ENCODE measurements at regions not wholly inside any gene's neighbourhood (a gene's known extent, or its start where the extent isn't known, plus 50 kb on each side); places are given as distances from the start of the nearest gene placed in this dataset.

DNA sequence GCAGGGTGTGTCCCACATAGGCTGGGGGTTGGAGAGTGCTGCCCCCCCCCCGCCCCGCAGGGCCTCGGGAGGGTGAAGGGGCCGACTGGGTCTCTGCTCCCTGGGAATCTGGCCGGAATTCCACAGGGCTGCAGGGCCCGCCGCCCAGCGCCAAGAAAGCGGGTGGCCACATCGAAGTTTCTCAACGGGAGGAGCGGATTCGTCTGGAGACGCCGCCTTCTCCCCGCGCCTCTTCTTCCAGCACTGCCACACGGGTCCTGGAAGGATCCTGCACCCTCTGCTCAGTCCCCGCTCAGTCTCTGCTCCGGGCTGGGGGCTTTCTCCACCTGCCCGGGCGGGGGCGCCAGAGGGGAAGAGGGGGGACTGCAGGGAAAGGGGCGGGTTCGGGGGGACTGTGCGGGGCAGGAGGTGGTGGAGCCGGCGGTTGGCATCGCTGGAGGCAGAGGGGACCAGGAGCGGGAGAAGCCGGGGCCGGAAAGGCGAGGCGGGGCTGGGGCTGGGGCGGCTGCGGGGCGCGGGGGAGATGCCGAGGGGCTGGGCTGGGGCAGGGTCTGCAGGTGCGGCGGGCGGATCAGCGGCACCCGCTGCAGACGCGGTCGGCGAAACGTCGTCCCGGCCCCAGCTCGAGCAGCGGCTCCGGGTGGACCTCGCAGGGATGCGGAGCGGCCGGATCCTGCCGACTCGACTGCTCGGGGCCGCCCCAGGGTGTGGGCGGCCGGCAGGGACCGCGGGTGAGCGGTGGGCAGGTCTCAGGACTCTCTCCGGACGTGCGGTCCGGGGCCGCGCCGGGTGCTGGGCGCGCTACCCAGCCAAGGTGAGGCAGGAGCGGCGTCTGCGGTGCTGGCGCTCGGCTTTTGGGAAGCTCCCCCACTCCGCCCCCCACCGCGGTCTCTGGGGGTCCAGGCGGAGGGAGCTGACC lies 811.4 kb upstream of the TMEM132C start:
- Histone ChIP-seq H3K27ac (ENCODE audit: low read depth, low read length) (no peak overlapping the region), H3K9me3 (ENCODE audit: control insufficient read depth in 1 of 2, low read length in 2 of 2) (no peaks in the 10 kb centered on the region), H3K9ac (ENCODE audit: low read depth in 1 of 2, low read length in 2 of 2) (no peak overlapping the region), H3K27me3 (ENCODE audit: control insufficient read depth in 1 of 2, insufficient read depth in 2 of 2, low read length in 2 of 2) (peaks cover 0 to 17% of the 10 kb centered on the region in 2 donors), H3K4me1 (ENCODE audit: control insufficient read depth in 1 of 2, insufficient read depth in 2 of 2, low read length in 2 of 2) (no peaks in the 10 kb centered on the region), H3K36me3 (ENCODE audit: control insufficient read depth in 1 of 2, insufficient read depth in 2 of 2, low read length in 2 of 2) (no peaks in the 10 kb centered on the region), H3K4me3 (ENCODE audit: low read depth in 1 of 2, low read length in 2 of 2) (no peak overlapping the region)

DNA sequence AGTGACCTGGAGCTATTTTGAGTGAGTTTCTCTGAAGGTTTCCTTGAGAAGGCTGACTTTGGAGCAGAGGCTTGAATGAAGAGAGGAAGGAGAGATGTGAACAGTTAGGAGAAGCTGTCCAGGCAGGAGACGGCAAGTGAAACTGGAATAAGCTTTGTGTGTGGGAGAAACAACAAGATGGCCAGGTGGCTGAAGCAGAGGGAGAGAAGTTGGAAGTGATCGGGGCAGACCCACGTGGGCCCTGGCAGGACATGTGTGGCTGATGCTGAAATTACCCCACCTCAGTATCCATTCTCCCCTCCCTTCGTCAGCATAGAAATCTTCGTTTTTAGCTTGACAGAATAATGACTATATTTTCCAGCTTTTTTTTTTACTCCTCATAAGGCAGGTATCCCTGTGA lies 809.2 kb upstream of the TMEM132C start:
- Histone ChIP-seq H3K9ac (ENCODE audit: low read depth in 1 of 2, low read length in 2 of 2) (no peak overlapping the region), H3K36me3 (ENCODE audit: control insufficient read depth in 1 of 2, insufficient read depth in 2 of 2, low read length in 2 of 2) (no peaks in the 10 kb centered on the region), H3K27me3 (ENCODE audit: control insufficient read depth in 1 of 2, insufficient read depth in 2 of 2, low read length in 2 of 2) (peaks cover 0 to 15% of the 10 kb centered on the region in 2 donors), H3K4me3 (ENCODE audit: low read depth in 1 of 2, low read length in 2 of 2) (no peak overlapping the region), H3K4me1 (ENCODE audit: control insufficient read depth in 1 of 2, insufficient read depth in 2 of 2, low read length in 2 of 2) (no peaks in the 10 kb centered on the region), H3K9me3 (ENCODE audit: control insufficient read depth in 1 of 2, low read length in 2 of 2) (no peaks in the 10 kb centered on the region), H3K27ac (ENCODE audit: low read depth, low read length) (no peak overlapping the region)

DNA sequence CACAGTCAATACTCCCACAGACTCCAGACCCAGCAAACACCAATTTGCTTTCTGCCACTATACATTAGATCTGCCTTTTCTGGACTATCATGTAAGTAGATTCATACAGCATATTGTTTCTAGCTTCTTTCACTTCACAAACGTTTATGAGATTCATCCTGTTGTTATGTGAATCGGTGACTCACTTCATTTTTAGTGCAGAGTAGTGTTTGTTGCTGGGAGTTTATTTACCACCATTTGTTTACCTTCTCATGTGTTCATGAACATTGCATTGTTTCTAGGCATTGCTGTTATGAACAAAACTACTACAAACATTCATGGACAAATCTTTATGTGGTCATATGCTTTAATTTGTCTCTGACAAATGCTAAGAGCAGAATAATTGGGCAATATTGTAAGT lies 807.8 kb upstream of the TMEM132C start:
- Histone ChIP-seq H3K27me3 (ENCODE audit: control insufficient read depth in 1 of 2, insufficient read depth in 2 of 2, low read length in 2 of 2) (peaks cover 0 to 11% of the 10 kb centered on the region in 2 donors), H3K9ac (ENCODE audit: low read depth in 1 of 2, low read length in 2 of 2) (no peak overlapping the region), H3K4me3 (ENCODE audit: low read depth in 1 of 2, low read length in 2 of 2) (no peak overlapping the region), H3K36me3 (ENCODE audit: control insufficient read depth in 1 of 2, insufficient read depth in 2 of 2, low read length in 2 of 2) (no peaks in the 10 kb centered on the region), H3K4me1 (ENCODE audit: control insufficient read depth in 1 of 2, insufficient read depth in 2 of 2, low read length in 2 of 2) (no peaks in the 10 kb centered on the region), H3K9me3 (ENCODE audit: control insufficient read depth in 1 of 2, low read length in 2 of 2) (no peaks in the 10 kb centered on the region), H3K27ac (ENCODE audit: low read depth, low read length) (no peak overlapping the region)

DNA sequence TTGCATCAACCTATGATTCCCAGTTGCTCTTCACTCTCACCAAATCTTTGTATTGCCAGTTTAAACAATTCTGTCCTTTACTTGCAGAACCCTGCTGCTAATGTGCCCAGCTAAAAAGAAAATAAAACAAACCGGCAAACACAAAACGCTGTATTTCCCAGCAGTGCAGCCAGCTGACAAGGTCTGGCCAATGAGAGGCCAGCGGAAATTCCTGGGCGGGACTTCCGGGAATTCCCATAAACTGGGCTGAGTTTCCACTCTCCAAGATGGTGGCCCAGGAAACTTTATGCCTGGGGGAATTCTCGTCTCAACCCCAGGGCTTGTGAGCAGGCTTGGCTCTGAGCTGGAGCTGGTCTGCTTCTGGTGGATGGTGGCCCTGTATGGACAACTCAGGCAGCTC lies 807.3 kb upstream of the TMEM132C start:
- Histone ChIP-seq H3K36me3 (ENCODE audit: control insufficient read depth in 1 of 2, insufficient read depth in 2 of 2, low read length in 2 of 2) (no peaks in the 10 kb centered on the region), H3K4me3 (ENCODE audit: low read depth in 1 of 2, low read length in 2 of 2) (no peak overlapping the region), H3K27me3 (ENCODE audit: control insufficient read depth in 1 of 2, insufficient read depth in 2 of 2, low read length in 2 of 2) (peaks cover 0 to 7% of the 10 kb centered on the region in 2 donors), H3K4me1 (ENCODE audit: control insufficient read depth in 1 of 2, insufficient read depth in 2 of 2, low read length in 2 of 2) (no peaks in the 10 kb centered on the region), H3K27ac (ENCODE audit: low read depth, low read length) (no peak overlapping the region), H3K9me3 (ENCODE audit: control insufficient read depth in 1 of 2, low read length in 2 of 2) (no peaks in the 10 kb centered on the region), H3K9ac (ENCODE audit: low read depth in 1 of 2, low read length in 2 of 2) (no peak overlapping the region)

DNA sequence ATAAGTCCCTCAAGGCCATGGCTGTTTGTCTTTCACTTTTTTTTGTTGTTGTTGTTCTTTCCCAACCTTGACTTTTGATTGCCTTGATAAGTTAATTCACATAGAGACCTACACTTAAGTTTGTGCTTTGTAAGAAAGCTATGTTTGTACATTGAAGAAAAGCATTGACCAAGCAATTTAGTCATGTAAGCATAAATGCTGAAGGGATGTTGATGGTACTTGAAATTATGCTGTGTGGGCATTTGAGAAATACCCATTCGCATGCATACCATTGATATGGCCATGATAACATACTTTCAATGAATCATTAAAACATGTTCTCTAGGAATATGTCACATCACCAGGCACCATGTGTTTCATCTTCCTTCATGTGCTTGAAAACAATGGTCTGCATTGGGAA lies 803.7 kb upstream of the TMEM132C start:
- Histone ChIP-seq H3K36me3 (ENCODE audit: control insufficient read depth in 1 of 2, insufficient read depth in 2 of 2, low read length in 2 of 2) (no peaks in the 10 kb centered on the region), H3K27me3 (ENCODE audit: control insufficient read depth in 1 of 2, insufficient read depth in 2 of 2, low read length in 2 of 2) (no peaks in the 10 kb centered on the region), H3K4me3 (ENCODE audit: low read depth in 1 of 2, low read length in 2 of 2) (no peak overlapping the region), H3K9me3 (ENCODE audit: control insufficient read depth in 1 of 2, low read length in 2 of 2) (no peaks in the 10 kb centered on the region), H3K9ac (ENCODE audit: low read depth in 1 of 2, low read length in 2 of 2) (no peak overlapping the region), H3K4me1 (ENCODE audit: control insufficient read depth in 1 of 2, insufficient read depth in 2 of 2, low read length in 2 of 2) (no peaks in the 10 kb centered on the region), H3K27ac (ENCODE audit: low read depth, low read length) (no peak overlapping the region)

DNA sequence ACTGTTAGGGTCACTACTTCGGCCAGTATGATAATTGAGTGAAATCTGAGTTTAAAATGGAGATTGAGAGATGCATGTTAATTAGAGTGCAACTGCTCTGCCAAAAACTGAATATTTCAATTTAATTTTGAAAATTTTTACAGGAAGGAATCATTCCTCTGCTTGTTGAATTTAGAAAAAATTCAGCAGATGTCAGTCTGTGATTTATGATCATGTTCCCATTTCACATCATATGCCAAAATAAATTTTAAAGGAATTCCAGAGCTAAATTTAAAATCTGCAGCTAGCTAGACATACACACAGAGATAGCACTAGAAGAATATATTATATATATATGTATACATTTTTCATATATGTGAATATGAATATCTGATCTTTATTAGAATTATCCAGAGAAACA lies 797.6 kb upstream of the TMEM132C start:
- no peak overlapping the region for H3K9ac ChIP-seq (ENCODE audit: low read depth in 1 of 2, low read length in 2 of 2)
- no peaks in the 10 kb centered on the region for H3K9me3 ChIP-seq (ENCODE audit: control insufficient read depth in 1 of 2, low read length in 2 of 2)
- no peak overlapping the region for H3K4me3 ChIP-seq (ENCODE audit: low read depth in 1 of 2, low read length in 2 of 2)
- H3K27ac ChIP-seq (ENCODE audit: low read depth, low read length), result no peak overlapping the region
- H3K27me3 ChIP-seq (ENCODE audit: control insufficient read depth in 1 of 2, insufficient read depth in 2 of 2, low read length in 2 of 2), result no peaks in the 10 kb centered on the region
- no peaks in the 10 kb centered on the region for H3K4me1 ChIP-seq (ENCODE audit: control insufficient read depth in 1 of 2, insufficient read depth in 2 of 2, low read length in 2 of 2)
- no peaks in the 10 kb centered on the region for H3K36me3 ChIP-seq (ENCODE audit: control insufficient read depth in 1 of 2, insufficient read depth in 2 of 2, low read length in 2 of 2)

DNA sequence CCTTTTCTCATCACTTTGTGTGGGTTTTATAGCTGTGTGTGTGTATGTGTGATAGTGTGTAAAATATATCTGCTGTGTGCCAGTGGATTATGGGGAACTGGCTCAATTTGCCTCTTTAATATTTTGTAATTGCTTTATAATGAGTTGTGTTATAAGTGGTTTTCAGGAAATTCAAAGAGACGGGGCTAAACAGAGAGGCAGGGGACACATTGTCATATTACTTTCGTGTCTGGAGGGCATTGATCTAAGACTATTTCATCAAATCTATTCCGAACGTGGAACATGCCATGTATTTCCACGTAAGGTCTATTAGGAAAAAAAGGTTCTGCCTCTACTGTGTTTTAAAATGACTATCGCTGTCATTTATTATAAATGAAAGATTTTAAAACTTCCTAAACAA lies 793.2 kb upstream of the TMEM132C start:
- no peak overlapping the region for H3K27ac ChIP-seq (ENCODE audit: low read depth, low read length)
- no peak overlapping the region for H3K4me3 ChIP-seq (ENCODE audit: low read depth in 1 of 2, low read length in 2 of 2)
- no peaks in the 10 kb centered on the region for H3K36me3 ChIP-seq (ENCODE audit: control insufficient read depth in 1 of 2, insufficient read depth in 2 of 2, low read length in 2 of 2)
- no peaks in the 10 kb centered on the region for H3K9me3 ChIP-seq (ENCODE audit: control insufficient read depth in 1 of 2, low read length in 2 of 2)
- H3K4me1 ChIP-seq (ENCODE audit: control insufficient read depth in 1 of 2, insufficient read depth in 2 of 2, low read length in 2 of 2), result no peaks in the 10 kb centered on the region
- no peak overlapping the region for H3K9ac ChIP-seq (ENCODE audit: low read depth in 1 of 2, low read length in 2 of 2)
- H3K27me3 ChIP-seq (ENCODE audit: control insufficient read depth in 1 of 2, insufficient read depth in 2 of 2, low read length in 2 of 2), result no peaks in the 10 kb centered on the region

DNA sequence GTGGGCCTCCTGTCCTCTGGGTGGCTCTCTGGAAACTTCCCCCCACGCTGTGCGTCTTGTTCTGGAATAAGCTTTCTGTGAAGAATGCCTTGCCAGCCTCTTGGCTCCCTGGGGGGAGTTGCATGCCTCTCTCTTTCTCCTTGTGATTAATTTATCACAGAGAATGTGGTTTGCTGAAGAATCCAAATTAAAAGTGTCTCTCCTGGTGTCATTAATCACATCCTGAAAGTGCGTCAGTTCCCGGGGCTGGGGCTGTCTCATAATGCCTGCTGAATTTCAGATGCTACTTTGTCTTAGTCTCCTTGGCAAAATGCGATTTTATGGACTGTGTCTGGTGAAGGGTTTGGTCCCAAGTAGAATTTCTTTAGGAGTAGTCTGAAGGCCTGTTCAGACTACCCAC lies 787.7 kb upstream of the TMEM132C start:
- no peaks in the 10 kb centered on the region for H3K4me1 ChIP-seq (ENCODE audit: control insufficient read depth in 1 of 2, insufficient read depth in 2 of 2, low read length in 2 of 2)
- no peaks in the 10 kb centered on the region for H3K36me3 ChIP-seq (ENCODE audit: control insufficient read depth in 1 of 2, insufficient read depth in 2 of 2, low read length in 2 of 2)
- no peak overlapping the region for H3K27ac ChIP-seq (ENCODE audit: low read depth, low read length)
- H3K4me3 ChIP-seq (ENCODE audit: low read depth in 1 of 2, low read length in 2 of 2), result no peak overlapping the region
- no peaks in the 10 kb centered on the region for H3K9me3 ChIP-seq (ENCODE audit: control insufficient read depth in 1 of 2, low read length in 2 of 2)
- no peak overlapping the region for H3K9ac ChIP-seq (ENCODE audit: low read depth in 1 of 2, low read length in 2 of 2)
- no peaks in the 10 kb centered on the region for H3K27me3 ChIP-seq (ENCODE audit: control insufficient read depth in 1 of 2, insufficient read depth in 2 of 2, low read length in 2 of 2)

DNA sequence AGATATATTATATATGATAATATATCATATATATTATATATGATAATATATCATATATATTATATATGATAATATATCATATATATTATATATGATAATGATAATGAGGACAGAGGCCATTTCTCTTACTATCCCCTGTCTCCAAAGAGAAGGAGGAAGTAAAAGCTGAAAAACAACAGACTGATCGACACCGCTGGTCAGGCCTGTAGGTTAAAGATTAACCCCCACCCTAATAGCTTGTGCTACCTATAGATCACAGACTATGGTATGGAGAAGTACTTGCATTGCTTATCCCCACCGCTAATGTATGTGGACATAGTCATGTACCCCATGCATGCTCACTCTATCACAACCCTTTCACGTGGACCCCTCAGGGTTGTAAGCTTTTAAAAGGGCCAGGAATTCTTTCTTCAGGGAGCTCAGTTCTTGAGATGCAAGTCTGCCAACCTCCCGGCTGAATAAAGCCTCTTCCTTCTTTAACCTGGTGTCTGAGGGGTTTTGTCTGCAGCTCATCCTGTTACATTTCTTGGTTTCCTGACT lies 786.1 kb upstream of the TMEM132C start:
- no peak overlapping the region for H3K9ac ChIP-seq (ENCODE audit: low read depth in 1 of 2, low read length in 2 of 2)
- no peaks in the 10 kb centered on the region for H3K27me3 ChIP-seq (ENCODE audit: control insufficient read depth in 1 of 2, insufficient read depth in 2 of 2, low read length in 2 of 2)
- no peak overlapping the region for H3K27ac ChIP-seq (ENCODE audit: low read depth, low read length)
- no peaks in the 10 kb centered on the region for H3K9me3 ChIP-seq (ENCODE audit: control insufficient read depth in 1 of 2, low read length in 2 of 2)
- H3K4me1 ChIP-seq (ENCODE audit: control insufficient read depth in 1 of 2, insufficient read depth in 2 of 2, low read length in 2 of 2), result no peaks in the 10 kb centered on the region
- no peaks in the 10 kb centered on the region for H3K36me3 ChIP-seq (ENCODE audit: control insufficient read depth in 1 of 2, insufficient read depth in 2 of 2, low read length in 2 of 2)
- no peak overlapping the region for H3K4me3 ChIP-seq (ENCODE audit: low read depth in 1 of 2, low read length in 2 of 2)

DNA sequence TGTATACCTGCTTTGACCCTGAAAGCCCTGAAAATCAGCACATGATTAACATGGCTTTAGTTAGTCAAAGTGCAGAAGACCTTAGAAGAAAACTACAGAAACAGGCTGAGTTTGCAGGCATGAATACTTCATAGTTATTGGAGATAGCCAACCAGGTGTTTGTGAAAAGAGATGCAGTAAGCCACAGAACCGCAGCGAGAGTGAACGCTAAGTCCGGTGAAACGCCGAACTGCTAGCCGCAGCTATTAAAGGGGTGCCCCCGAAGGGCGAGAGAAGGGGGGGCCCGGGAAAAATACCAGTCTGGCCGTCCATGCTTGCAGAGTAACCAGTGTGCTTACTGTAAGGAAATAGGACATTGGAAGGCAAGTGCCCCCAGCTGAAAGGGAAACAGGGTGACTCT lies 784.0 kb upstream of the TMEM132C start:
- Histone ChIP-seq H3K36me3 (ENCODE audit: control insufficient read depth in 1 of 2, insufficient read depth in 2 of 2, low read length in 2 of 2) (no peaks in the 10 kb centered on the region), H3K27ac (ENCODE audit: low read depth, low read length) (no peak overlapping the region), H3K4me3 (ENCODE audit: low read depth in 1 of 2, low read length in 2 of 2) (no peak overlapping the region), H3K27me3 (ENCODE audit: control insufficient read depth in 1 of 2, insufficient read depth in 2 of 2, low read length in 2 of 2) (no peaks in the 10 kb centered on the region), H3K4me1 (ENCODE audit: control insufficient read depth in 1 of 2, insufficient read depth in 2 of 2, low read length in 2 of 2) (no peaks in the 10 kb centered on the region), H3K9me3 (ENCODE audit: control insufficient read depth in 1 of 2, low read length in 2 of 2) (no peaks in the 10 kb centered on the region), H3K9ac (ENCODE audit: low read depth in 1 of 2, low read length in 2 of 2) (no peak overlapping the region)
